ENCODE measurements at regions not wholly inside any gene's neighbourhood (a gene's known extent, or its start where the extent isn't known, plus 50 kb on each side); places are given as distances from the start of the nearest gene placed in this dataset.
A peak's percentile ranks its signal among the peaks of the same experiment; 100 is the strongest.

- intact Hi-C loops (cut with micrococcal nuclease; ENCODE audit: unreplicated experiment): loop anchor here (1.0 to 2.0 kb wide), 5 partner anchors 254 to 573 kb away; no protein-coding TSS in a partner anchor
These were observed 335.1 kb upstream of the SEMA3A start for GRCh38 chr7:84529480-84530205.

GRCh38 chr7:84528756-84529479 is 334.3 kb upstream of the SEMA3A start:
- peaks cover 6% of the 10 kb centered on the region for H3K36me3 Mint-ChIP-seq (ENCODE audit: insufficient read depth, unreplicated experiment)
- H3K36me3 ChIP-seq (ENCODE audit: control insufficient read depth, insufficient read depth, low read length): no peaks in the 10 kb centered on the region
- TF ChIP-seq CTCF (IDR thresholded peaks at IDR 0.05; ENCODE audit: insufficient read depth in 1 of 2, low read depth in 1 of 2, low read length in 1 of 2, severe bottlenecking in 1 of 2, unreplicated experiment in 1 of 2): no peak
- intact Hi-C loops (cut with micrococcal nuclease; ENCODE audit: unreplicated experiment): loop anchor here (1.0 to 2.0 kb wide), 5 partner anchors 254 to 573 kb away; no protein-coding TSS in a partner anchor
- no peak for DNase-seq
- ChIA-PET CTCF (interaction anchor here (0.5 kb wide), 1 partner anchor 507 kb away, joined by 3 read pairs; no protein-coding TSS in a partner anchor), POLR2A (no interaction called here)
- H3K4me3 Mint-ChIP-seq (ENCODE audit: unreplicated experiment): no peak overlapping the region
- BruUV-seq (replicated peaks): no TSS peak
- H3K27me3 ChIP-seq (replicated peaks; ENCODE audit: control insufficient read depth, insufficient read depth, low read length): no peaks in the 10 kb centered on the region
- no peak overlapping the region for H3K4me3 ChIP-seq (ENCODE audit: low read depth, low read length)
- H3K27ac Mint-ChIP-seq (ENCODE audit: unreplicated experiment): peak overlapping the region; percentile 56
- H3K27me3 Mint-ChIP-seq (ENCODE audit: insufficient read depth, unreplicated experiment): no peaks in the 10 kb centered on the region
- no peaks in the 10 kb centered on the region for H3K9me3 ChIP-seq
- H3K9me3 Mint-ChIP-seq (ENCODE audit: unreplicated experiment): no peaks in the 10 kb centered on the region
- H3K4me1 Mint-ChIP-seq (ENCODE audit: low read depth, unreplicated experiment): peaks cover 33% of the 10 kb centered on the region
- peaks cover 31% of the 10 kb centered on the region for H3K4me1 ChIP-seq

More at GRCh38 chr7:84529480-84530205, 335.1 kb upstream of the SEMA3A start:
- DNase-seq: peak; percentile 77 to 81
- H3K9me3 ChIP-seq: no peaks in the 10 kb centered on the region
- H3K27me3 Mint-ChIP-seq (ENCODE audit: insufficient read depth, unreplicated experiment): no peaks in the 10 kb centered on the region
- H3K4me3 ChIP-seq (ENCODE audit: low read depth, low read length): no peak overlapping the region
- peaks cover 31% of the 10 kb centered on the region for H3K4me1 ChIP-seq
- POLR2A ChIA-PET: no interaction called here
- H3K27ac Mint-ChIP-seq (ENCODE audit: unreplicated experiment): peak overlapping the region; percentile 56
- H3K4me3 Mint-ChIP-seq (ENCODE audit: unreplicated experiment): no peak overlapping the region
- peaks cover 36% of the 10 kb centered on the region for H3K4me1 Mint-ChIP-seq (ENCODE audit: low read depth, unreplicated experiment)
- no peaks in the 10 kb centered on the region for H3K36me3 ChIP-seq (ENCODE audit: control insufficient read depth, insufficient read depth, low read length)
- H3K27me3 ChIP-seq (replicated peaks; ENCODE audit: control insufficient read depth, insufficient read depth, low read length): no peaks in the 10 kb centered on the region
- peaks cover 6% of the 10 kb centered on the region for H3K36me3 Mint-ChIP-seq (ENCODE audit: insufficient read depth, unreplicated experiment)
- no peaks in the 10 kb centered on the region for H3K9me3 Mint-ChIP-seq (ENCODE audit: unreplicated experiment)
- BruUV-seq (replicated peaks): no TSS peak
- CTCF ChIA-PET: interaction anchor here (0.5 kb wide), 1 partner anchor 508 kb away, joined by 3 read pairs; no protein-coding TSS in a partner anchor
- no peak for TF ChIP-seq CTCF (IDR thresholded peaks at IDR 0.05; ENCODE audit: insufficient read depth in 1 of 2, low read depth in 1 of 2, low read length in 1 of 2, severe bottlenecking in 1 of 2, unreplicated experiment in 1 of 2)

- no peak for TF ChIP-seq CTCF (IDR thresholded peaks at IDR 0.05; ENCODE audit: insufficient read depth in 1 of 2, low read depth in 1 of 2, low read length in 1 of 2, severe bottlenecking in 1 of 2, unreplicated experiment in 1 of 2)
- Mint-ChIP-seq H3K36me3 (ENCODE audit: insufficient read depth, unreplicated experiment) (peaks cover 6% of the 10 kb centered on the region), H3K4me1 (ENCODE audit: low read depth, unreplicated experiment) (peaks cover 16% of the 10 kb centered on the region), H3K27me3 (ENCODE audit: insufficient read depth, unreplicated experiment) (no peaks in the 10 kb centered on the region), H3K9me3 (ENCODE audit: unreplicated experiment) (no peaks in the 10 kb centered on the region), H3K4me3 (ENCODE audit: unreplicated experiment) (no peak overlapping the region), H3K27ac (ENCODE audit: unreplicated experiment) (no peak overlapping the region)
- intact Hi-C loops (cut with micrococcal nuclease; ENCODE audit: unreplicated experiment): no loop called here
- H3K4me1 ChIP-seq: peaks cover 16% of the 10 kb centered on the region
- H3K9me3 ChIP-seq: peaks cover 4% of the 10 kb centered on the region; the same call in 1 of the 2 replicates
- ChIA-PET POLR2A (no interaction called here), CTCF (no interaction called here)
- H3K36me3 ChIP-seq (ENCODE audit: control insufficient read depth, insufficient read depth, low read length): no peaks in the 10 kb centered on the region
- no peak overlapping the region for H3K4me3 ChIP-seq (ENCODE audit: low read depth, low read length)
- no peak for DNase-seq
- H3K27me3 ChIP-seq (replicated peaks; ENCODE audit: control insufficient read depth, insufficient read depth, low read length): no peaks in the 10 kb centered on the region
- no TSS peak for BruUV-seq (replicated peaks)
These were observed 330.4 kb upstream of the SEMA3A start for GRCh38 chr7:84524714-84525694.

All from Caco-2 (cell line).